ENCODE measurements at regions not wholly inside any gene's neighbourhood (a gene's known extent, or its start where the extent isn't known, plus 50 kb on each side); places are given as distances from the start of the nearest gene placed in this dataset.

- DNase-seq (ENCODE audit: extremely low read depth, low read depth): no peak
- no peak for TF ChIP-seq CTCF (IDR thresholded peaks at IDR 0.05; ENCODE audit: low read depth, low read length)
Observed at GRCh38 chr1:219380463-219380862, 206.8 kb downstream of the LYPLAL1 start.

- no peak for DNase-seq (ENCODE audit: extremely low read depth, low read depth)
- TF ChIP-seq CTCF (IDR thresholded peaks at IDR 0.05; ENCODE audit: low read depth, low read length): no peak
Observed at GRCh38 chr1:219379691-219380090, 206.0 kb downstream of the LYPLAL1 start.

GRCh38 chr1:219374636-219375035 is 201.0 kb downstream of the LYPLAL1 start:
- TF ChIP-seq CTCF (IDR thresholded peaks at IDR 0.05; ENCODE audit: low read depth, low read length): no peak
- no peak for DNase-seq (ENCODE audit: extremely low read depth, low read depth)

- no peak for TF ChIP-seq CTCF (IDR thresholded peaks at IDR 0.05; ENCODE audit: low read depth, low read length)
- no peak for DNase-seq (ENCODE audit: extremely low read depth, low read depth)
Observed at GRCh38 chr1:219374046-219374566, 200.4 kb downstream of the LYPLAL1 start.

GRCh38 chr1:219373616-219373935 is 199.9 kb downstream of the LYPLAL1 start:
- no peak for TF ChIP-seq CTCF (IDR thresholded peaks at IDR 0.05; ENCODE audit: low read depth, low read length)
- DNase-seq (ENCODE audit: extremely low read depth, low read depth): no peak

GRCh38 chr1:219372916-219373615 is 199.4 kb downstream of the LYPLAL1 start:
- DNase-seq (ENCODE audit: extremely low read depth, low read depth): no peak
- no peak for TF ChIP-seq CTCF (IDR thresholded peaks at IDR 0.05; ENCODE audit: low read depth, low read length)

GRCh38 chr1:219371471-219371870 is 197.8 kb downstream of the LYPLAL1 start:
- TF ChIP-seq CTCF (IDR thresholded peaks at IDR 0.05; ENCODE audit: low read depth, low read length): no peak
- no peak for DNase-seq (ENCODE audit: extremely low read depth, low read depth)

Measured in AG09319 (cell line).